ENCODE measurements at regions not wholly inside any gene's neighbourhood (a gene's known extent, or its start where the extent isn't known, plus 50 kb on each side); places are given as distances from the start of the nearest gene placed in this dataset.

GRCh38 chr13:59373341-59373740 is 790.4 kb downstream of the DIAPH3 start:
- no peak for TF ChIP-seq POLR2A (IDR thresholded peaks at IDR 0.05; ENCODE audit: low read depth, low read length)
- no peak for TF ChIP-seq SPI1 (IDR thresholded peaks at IDR 0.05; ENCODE audit: low read depth, low read length)
- TF ChIP-seq POLR2AphosphoS5 (IDR thresholded peaks at IDR 0.05; ENCODE audit: low read depth, low read length): no peak
- TF ChIP-seq TAF1 (IDR thresholded peaks at IDR 0.05; ENCODE audit: low read depth, low read length): no peak
- no peak for TF ChIP-seq POU2F2 (IDR thresholded peaks at IDR 0.05; ENCODE audit: low read depth, low read length)
- TF ChIP-seq PAX5 (IDR thresholded peaks at IDR 0.05; ENCODE audit: insufficient read depth, low read length, severe bottlenecking): no peak

Data from GM12891 (cell line).